ENCODE measurements at regions not wholly inside any gene's neighbourhood (a gene's known extent, or its start where the extent isn't known, plus 50 kb on each side); places are given as distances from the start of the nearest gene placed in this dataset.
"Not testable (repeated sequence)": the region's sequence is repeated elsewhere in the genome, so short reads cannot be mapped to it uniquely, and the experiment has no call there.

DNA sequence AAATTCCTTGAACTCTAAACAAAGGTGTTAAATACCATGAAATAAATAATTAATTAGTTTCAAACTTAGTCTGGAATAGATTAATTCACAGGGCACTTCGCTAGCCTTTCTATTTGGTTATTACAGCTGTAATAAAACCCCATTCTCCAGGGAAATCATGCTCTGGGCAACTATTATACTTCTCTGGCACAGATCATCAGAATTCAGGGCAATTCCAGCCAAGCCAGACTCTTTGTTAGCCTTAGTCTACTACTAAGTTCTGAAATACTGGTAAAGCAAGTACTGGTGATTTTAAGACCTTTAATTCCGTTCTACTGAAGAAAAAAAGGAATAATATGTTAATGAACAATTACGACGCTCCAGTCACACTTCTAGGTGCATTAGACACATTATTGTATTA is 123.4 kb upstream of the PDE1A start:
- DNase-seq, result no peak

DNA sequence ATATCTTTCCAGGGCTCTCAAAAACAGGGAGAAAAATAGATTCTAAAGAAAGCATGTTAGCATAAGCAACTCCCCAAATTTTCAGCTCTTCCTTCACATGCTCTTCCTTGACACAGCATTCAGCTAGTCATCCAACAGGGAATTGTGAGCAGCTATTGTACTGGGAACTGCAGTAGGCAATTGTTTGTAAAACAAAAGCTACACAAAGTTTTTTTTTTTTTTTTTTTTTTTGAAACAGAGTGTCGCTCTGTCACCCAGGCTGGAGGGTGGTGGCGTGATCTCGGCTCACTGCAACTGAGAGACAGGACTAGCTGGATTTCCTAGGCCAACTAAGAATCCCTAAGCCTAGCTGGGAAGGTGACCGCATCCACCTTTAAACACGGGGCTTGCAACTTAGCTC is 125.4 kb upstream of the PDE1A start:
- DNase-seq, result not testable (repeated sequence)

DNA sequence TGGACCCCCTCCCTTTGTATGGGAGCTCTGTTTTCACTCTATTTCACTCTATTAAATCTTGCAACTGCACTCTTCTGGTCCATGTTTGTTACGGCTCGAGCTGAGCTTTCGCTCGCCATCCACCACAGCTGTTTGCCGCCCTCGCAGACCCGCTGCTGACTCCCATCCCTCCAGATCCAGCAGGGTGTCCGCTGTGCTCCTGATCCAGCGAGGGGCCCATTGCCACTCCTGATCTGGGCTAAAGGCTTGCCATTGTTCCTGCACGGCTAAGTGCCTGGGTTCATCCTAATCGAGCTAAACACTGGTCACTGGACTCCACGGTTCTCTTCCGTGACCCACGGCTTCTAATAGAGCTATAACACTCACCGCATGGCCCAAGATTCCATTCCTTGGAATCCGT is 125.9 kb upstream of the PDE1A start:
- DNase-seq, result not testable (repeated sequence)

DNA sequence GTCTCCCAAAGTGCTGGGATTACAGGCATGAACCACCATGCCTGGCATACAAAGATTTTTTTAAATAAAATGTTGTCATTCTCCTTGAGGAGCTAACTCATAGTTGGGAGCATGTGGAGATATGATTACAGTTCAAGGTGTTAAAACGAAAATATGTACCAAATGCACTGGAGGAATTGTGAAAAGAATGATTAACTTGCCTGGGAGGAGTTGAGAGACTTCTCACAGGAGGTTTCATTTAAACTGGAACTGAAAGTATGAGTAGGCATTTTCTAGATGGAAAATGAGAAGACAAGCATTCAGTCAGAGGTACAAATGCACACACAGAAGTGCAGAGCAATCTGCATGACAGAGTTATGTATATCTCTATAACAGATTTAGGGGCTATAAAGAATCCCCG is 126.6 kb upstream of the PDE1A start:
- DNase-seq, result no peak

DNA sequence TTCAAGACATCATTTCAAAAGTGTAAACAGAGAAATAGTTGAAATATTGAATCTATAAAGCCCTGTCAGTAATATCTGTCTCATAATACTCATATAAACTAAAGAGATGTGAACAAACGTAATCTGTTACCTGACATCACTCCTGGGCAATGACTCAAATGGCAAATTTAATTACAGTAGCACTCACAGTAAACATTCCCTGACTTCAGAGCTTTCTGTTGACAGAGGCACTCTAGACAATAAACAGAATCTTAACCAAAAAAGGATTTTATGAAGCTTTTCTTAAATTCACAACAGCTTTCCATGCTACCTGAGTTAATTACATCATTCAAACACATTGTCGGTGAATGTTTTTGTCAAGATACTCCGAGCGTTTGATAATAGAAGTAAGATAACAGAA is 128.1 kb upstream of the PDE1A start:
- peak; percentile 3 for DNase-seq

DNA sequence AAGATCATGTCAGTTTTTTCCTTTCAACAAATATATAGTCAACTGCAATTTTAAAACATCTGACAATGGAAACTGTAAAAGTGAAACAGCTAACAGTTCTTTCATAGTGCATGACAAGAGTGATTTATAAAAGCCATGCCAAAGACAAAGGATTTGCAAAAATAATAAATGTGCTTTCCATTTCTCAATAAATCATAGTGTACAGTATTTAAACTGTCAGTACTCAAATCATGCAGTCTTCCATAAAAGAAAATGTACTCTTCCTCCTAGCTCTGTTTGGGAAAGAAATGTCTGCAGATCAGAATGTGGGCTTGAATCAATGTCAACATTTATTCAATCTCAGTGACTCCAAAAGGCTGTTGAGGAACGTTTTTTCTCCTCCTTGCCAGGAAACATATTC is 131.7 kb upstream of the PDE1A start:
- DNase-seq, result no peak

DNA sequence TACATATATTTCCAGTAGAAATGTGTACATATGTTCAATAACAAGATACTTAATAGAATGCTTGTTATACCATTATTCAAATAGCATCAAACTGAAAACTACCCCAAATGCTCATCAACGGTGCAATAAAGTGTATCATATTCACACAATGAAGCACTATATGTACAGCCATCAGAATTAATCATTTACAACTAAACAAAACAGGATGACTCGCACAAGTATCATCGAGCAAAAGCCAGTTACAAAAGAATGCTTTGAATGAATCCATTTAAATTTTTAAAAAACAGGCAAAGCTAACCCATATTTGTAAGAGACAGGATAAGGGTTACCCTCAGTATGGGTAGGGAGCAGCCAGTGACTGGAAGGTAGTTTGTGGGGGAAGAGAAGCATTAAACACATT is 132.8 kb upstream of the PDE1A start:
- DNase-seq, result no peak

DNA sequence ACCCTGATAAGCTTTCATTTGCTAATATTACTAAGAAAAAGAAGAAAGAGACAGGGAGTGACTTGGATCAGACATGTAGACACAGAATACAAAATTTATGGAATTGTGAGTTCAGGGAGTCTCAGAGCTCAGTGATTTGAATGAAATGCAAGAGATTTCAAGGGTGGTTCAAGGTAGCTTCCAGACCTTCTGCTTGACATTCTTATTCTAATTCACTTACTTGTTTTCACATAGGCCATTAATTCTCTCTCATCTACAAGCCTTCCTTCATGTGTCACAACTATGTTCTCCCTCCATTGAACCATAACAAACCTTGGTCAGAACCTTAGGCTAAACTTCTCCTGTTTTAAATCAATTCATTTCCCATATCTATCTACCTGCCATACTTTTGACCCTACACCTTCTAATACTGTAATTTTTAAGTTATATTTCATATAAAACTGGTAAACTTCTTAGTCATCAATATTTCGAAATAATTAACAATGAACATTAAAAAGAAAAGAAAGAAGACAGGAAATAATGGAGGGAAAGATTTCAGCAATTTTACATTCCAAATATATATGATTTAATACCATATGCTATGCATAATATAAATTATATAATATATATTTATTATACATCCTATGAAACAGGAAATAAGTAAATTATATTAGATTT is 139.2 kb upstream of the PDE1A start:
- DNase-seq, result no peak

DNA sequence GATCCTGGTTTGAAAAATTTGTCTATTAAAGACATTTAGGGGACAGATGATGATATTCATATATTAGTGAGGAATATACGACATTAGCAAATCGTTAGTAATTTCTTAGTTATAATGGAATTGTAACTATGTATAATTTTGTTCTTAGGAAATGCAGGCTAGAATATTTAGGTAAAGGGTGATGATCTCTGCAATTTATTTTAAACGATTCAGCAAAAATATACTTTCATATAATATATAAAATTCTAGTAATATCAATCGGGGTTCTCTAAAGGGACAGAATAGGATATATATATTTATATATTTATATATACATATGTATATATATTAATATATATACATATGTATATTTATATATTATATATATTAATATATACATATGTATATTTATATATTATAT is 142.5 kb upstream of the DNAJC10 start:
- no peak for DNase-seq

DNA sequence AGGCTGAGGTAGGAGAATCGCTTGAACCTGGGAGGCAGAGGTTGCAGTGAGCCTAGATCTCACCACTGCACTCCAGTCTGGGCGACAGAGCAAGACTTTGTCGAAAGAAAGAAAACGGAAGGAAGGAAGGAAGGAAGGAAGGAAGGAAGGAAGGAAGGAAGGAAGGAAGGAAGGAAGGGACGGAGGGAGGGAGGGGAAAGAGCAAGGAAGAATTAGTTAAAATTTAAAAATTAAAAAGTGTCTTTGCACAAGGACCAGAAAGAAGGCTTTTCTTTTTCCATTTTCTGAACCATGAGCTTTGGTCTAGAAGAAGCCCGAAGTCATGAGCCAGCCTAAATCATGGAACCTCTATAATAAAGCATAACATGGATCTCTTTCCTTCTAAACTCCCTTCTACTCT is 138.2 kb upstream of the DNAJC10 start:
- DNase-seq, result no peak

DNA sequence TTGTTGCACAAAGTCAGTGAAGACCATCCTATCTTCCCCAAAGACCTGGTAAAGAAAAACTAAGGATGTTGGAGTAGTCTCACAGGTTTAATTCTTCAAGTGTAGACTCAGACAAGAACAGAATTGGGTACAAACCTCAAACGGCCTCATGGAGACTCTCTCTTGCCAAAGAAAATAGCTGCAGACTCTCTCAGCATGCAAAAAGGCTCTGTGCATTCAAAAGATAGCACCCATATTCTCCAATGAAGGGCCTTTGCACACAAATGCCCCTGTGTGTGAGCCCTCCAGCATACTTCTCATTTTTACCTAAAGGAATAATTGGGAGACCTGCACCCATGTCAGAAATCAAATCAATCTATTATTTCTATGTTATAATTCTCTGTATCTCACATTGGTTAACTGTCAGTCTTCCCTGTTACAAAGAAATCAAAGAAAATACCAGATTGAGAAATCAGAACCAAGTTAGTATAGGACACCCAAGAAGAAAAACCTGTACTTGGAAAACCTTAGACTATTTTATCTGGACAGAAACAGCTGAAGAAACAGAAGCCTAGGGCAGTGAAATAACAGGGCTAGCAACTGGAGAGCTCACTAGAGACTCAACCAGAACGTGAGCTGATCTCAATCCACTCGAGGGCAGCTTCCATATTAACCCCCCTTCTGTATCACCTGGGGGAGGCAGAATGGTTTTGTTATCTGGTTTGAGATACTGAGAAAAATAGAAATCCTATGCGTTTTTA is 134.7 kb upstream of the DNAJC10 start:
- DNase-seq, result peak; percentile 4

DNA sequence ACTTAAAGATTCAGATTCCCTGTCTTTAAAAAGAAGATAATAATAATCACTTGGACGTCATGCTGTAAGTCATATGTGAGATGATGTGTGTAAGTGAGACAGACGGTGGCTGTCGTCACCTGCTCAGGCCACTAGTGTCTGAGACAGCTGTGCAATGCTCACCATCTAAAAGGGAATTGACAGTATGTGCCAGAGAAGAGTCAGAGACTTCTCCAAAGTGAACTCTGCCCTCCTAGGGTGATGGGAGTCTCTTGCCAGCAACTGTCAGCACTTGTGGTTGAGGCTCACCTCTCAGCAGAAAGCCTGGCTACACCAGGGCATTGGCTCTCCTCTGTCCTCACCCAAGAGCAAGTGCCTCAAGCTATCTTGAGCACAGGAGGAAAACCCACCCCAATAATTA is 131.6 kb upstream of the DNAJC10 start:
- peak; percentile 4 for DNase-seq

DNA sequence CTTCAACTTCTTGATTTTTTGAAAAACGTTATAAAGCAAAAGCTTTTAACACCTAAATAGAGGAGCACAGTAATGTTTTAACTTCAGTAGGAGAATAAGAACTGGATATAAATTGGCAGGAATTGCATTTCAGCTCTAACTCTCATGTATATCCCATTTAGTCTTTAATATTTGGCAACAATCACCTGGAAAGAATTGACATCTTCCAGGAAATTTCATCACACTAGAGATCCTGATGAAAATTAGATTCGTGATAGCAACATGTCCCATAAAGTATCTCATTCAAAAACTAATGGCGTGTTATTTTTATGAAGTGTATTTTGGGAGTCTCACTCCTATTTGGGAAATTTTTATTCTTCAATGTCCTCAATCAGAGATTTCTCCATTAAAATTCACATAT is 131.1 kb upstream of the DNAJC10 start:
- DNase-seq, result no peak

DNA sequence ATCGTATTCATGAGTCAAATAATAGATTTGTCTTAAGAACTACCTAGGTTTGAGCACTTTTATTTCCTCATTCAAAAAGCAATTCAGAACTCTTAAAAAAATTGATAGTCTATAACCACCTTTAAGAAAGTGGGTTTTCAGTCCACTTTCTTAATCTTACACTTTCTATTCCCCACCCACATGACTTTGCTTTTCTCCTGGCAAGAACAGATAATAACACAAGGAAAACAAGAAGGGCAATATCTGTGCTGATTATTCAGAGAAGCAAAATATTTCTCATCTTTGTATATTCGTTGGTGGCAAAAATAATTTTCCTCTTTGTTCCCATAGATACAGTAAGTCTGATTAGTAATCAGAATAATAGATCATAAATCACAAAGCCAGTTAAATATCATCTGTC is 130.6 kb upstream of the DNAJC10 start:
- no peak for DNase-seq

DNA sequence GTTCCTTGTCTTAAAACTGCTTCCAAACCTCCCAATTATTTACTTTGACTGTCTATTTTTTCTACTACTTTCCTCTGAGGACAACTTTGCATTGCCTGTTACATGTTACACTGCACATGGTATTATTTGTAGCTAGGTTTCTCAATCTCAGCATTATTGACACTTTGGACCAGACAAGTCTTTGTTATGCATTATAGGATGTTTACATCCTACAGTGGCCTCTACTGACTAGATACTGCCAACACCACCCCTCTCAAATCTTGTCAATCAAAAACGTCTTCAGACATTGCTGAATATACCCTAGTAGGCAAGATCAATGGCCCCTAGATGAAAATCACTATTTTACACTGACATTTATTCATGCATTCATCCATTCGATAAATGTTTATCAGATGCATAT is 129.6 kb upstream of the DNAJC10 start:
- no peak for DNase-seq

DNA sequence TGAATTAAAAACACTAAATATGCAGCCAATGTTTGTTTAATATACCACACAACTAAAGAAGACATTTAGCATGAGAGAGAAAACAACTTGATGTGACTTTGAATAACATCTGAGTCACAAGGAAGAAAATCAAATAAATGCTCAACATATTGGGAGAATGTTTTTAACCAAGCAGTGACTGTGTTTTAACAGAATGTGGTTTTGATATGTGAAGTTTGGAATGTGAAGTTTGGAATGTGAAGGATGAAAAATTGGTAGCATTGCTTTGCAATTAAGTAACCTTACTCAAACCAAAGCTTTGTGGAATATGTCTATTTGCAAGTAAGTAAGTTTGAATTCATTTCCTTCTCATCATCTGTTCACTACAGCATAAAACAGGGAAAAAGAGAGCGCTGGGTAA is 128.2 kb upstream of the DNAJC10 start:
- DNase-seq, result no peak

DNA sequence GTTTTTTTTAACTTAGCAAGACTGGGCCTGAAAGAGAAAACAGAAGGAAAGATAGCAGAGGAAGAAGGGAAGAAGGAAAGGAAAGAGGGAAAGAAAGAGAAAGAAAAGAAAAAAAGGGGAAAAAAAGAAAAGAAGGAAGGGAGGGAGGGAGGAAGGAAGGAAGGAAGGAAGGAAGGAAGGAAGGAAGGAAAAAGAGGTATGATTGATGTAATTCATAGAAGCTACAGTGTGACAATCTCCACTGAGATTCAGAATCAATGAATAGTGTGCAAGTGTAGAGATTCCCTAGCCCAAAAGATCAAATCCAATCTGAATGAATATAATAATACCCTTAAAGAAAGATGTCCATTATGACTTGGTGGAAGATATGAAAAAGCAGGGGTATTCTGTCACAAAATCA is 126.9 kb upstream of the DNAJC10 start:
- DNase-seq, result no peak

DNA sequence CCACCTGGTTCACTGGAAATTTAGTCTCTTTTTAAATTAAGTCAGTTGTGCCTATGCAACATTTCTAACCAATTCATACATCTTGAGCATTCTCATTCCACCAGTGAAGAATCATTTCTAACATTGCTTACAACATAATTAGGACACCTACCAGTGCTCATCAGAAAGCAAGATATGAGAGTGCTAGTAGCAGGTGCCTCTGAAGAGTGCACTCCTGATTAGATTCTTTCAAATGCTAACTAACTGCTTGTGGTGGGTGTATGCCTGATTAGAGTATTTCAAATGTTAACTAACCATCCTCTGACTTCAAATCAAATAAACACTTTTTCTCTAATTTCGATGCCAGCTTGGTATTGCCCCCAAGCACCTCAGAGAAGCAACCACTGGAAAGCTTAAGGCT is 124.3 kb upstream of the DNAJC10 start:
- no peak for DNase-seq

DNA sequence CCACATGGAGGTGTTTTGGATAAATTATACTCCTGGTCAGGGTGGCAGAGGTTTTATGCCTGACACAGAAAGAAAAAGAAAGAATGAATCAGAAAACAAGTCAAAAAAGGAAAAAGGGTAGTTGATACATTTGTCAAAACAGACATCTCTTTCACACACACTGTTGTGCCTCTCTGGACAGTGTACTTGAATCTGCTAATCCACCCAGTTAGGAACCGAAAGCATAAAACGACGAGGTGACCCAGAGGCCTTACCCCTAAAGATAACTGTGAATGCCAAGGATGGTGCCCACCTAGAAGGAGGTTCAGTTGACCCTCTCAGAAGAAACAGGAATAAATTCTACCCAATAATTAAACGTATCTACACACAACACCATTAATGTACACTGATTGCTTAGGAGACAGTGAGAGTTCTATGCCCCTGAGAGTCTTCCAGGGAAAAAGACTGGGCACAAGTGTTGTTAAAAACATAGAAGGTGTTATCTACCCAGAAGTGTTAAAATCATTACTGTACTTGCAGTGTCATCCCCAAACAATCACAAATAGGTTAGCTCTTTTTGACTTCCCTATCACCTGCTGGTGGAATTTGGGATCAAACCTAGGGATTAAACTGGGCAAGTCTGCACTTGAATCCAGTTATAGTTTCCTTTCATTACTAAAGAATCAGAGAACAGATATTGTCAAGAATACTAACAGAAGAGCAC is 123.2 kb upstream of the DNAJC10 start:
- peak; percentile 45 for DNase-seq

DNA sequence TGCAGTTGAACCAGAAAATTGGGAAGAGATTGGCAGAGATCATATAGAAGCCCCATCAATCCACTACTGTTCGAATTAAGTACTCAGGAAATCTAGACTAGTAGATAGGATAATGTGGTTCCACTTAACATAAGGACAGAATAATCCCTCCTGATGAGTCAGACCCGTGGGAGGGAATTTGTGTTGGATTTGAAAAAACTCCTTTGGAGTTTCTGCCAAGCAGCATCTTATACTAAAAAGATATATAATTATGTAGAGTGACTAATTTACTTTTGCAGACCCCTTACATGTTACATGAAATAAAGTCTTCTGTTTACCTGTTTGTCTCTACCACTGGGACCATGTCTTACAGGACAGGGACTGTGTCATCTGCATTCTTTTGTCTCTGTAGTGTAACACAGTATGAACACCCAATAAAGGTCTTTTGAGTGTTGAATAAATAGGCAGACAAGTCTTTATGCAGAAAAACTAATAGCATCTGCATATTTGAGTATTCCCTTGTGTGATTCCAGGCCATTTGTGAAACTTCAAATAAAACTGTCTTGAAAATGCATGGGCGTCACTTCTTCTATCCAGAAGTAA is 122.6 kb upstream of the DNAJC10 start:
- DNase-seq, result peak; percentile 45

DNA sequence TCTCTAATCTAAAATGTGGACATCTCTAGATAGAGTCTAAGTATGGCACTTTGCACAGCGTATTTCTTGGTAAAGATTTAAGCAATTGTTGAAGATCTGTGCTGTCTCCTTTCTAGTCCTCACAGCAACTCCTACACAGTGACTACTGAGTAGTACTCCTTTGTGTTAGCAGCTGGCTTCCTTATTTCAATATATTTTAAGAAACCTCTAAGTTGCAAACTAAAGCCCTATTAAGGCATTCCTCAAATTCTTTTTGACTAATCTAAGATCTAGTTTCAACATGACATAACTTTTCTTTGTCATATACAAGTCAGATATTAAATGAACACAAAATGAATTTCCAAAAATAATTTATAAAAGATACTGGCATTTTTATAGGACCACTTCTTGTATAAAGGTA is 121.8 kb upstream of the DNAJC10 start:
- DNase-seq, result no peak

DNA sequence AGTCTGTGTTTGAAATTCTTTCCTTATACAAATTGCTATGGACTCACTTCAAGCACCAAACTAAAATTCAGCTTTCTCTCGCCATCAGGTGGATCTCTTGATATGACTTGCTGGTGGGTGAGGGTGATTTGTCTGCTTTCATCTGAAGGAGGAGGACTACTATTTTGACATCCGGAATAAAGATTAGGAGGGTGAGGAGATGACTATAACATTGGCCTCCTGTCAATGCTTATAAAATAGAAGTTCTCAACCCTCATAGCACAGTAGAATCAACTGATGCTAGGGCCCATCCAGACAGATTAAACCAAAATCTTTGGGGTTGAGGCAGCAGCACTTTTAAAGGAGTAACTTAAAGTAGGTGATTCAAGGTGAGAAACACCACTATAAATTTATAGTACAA is 120.4 kb upstream of the DNAJC10 start:
- no peak for DNase-seq

DNA sequence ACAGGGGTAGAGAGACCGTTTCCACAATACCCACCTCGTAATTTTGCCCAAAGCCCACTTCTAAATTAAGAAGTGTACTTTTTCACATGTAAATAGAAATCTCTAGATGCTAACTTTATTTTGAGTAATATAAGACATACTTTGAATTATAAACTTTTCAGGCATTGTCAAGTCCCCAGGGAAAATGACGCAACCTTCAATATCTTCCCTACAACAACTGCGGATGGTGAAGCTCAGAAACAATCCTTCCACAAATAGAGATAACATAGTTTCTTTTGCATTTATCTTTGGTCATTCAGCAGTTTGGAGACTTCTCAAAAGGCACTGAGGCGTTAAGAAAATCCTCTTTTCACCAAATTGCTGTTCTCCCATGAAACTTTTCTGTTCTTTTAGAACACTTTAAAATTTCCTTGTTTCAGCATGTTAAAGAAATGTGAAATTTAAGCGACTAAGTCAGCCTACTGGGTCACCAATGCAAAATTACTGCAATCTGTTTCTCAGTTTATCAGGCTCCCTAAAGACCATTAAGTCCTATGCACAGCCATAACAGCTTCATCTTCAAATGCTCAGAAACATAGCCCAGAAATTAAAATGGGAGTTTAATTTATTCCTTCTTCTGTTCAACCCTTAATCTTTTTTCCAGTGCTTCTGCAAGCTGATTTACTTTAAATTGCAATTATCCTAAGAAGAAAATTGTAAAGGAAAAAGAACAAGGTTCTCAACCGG is 118.3 kb upstream of the DNAJC10 start:
- no peak for DNase-seq
